ENCODE measurements at regions not wholly inside any gene's neighbourhood (a gene's known extent, or its start where the extent isn't known, plus 50 kb on each side); places are given as distances from the start of the nearest gene placed in this dataset.

GRCh38 chr5:166980666-166981065, 1310.8 kb upstream of the WWC1 start:
- DNase-seq, result no peak

GRCh38 chr5:166982226-166982625, 1309.2 kb upstream of the WWC1 start:
- DNase-seq, result no peak

DNA sequence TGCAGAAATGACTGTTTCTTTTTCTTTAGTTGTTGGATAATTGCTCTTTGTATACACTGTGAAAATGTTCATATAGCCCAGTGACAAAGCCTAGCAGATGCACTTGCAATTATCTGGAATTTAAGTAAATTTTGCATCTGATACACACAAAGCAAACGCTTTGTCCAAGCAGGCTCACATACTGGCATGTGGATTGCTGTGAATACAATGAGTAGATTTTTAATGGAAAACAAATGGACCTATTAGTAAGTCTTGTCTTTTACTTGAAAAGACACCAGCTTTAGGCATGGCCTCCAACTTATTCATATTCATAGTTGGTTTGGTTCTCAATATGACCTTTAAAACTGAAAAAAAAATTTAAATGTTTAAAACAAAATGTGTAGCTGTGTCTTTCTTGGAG, 1299.8 kb upstream of the WWC1 start:
- no peak for DNase-seq

DNA sequence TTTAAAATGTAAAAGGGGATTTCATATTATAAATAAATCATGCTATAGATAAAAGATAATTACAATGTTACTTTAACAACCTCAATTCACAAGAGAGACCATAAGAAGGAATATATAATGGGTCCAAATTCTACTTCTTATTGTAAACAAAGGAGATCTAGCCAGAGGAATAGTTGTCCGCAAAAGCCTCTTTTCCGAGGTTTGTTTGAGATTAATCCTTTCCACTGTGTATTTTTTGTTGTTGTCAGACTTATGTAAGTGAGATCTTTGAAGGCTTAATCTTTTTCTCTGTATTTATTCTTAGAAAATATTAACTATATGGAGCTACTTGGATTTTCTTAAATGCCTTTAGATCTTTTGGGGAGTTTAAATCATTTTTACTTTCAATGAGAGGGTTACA, 1299.3 kb upstream of the WWC1 start:
- no peak for DNase-seq

GRCh38 chr5:166992874-166993722, 1298.3 kb upstream of the WWC1 start:
- no peak for DNase-seq

DNA sequence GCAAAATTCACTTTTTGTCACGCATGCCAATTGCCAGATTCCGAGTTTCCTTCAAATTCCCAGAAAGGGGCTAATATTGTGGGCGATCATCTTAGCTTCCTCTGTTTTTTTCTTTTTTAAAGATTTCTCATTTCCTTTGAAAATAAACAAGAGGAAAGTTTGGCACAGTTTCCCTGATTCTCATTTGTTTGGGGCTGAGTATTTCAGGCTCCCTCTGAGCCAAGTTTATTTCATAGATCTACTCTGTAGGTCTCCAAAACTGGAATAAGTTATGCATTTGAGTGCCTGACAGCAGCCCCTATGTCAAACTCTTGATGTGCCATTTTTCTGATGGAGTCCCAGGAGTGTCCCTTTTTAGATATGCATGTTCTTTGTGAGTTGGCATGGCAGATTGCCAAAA, 1297.2 kb upstream of the WWC1 start:
- DNase-seq, result no peak

DNA sequence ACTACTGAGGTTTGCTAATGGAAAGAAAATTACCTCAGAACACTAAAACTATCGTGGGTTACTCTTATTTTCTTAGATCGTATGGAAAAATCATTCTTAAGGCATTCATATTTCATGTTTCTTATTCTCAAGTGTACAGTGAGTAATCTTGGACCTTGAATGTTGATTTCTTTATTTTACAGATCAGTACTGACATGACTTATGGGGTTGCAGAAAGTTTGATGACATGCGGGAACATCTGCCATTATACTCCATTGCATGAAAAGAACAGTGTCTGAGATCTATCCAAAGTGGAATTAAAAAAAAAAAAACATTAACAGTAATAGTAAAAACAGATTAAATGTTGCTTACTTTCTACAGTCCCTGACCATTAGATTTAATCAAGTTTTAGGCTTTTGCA, 1290.2 kb upstream of the WWC1 start:
- DNase-seq, result no peak

DNA sequence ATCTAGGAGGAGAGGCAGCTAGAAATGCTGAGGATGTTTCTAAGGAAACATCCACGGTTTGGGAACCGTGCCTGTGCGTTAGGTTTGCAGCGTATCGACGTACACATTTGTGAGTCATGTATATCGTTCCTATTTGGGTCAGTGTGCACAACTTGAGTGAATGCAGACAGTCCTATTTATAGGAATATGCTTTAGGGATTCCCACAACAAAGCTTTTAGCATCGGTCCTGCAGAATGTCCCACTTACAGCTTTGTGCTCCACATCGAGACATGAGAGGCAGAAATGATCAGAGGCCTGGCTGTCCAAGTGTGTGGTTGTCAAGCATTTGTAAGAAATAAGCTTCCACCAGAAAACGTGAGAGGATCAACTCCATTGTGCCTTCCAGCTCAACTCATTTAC, 1282.7 kb upstream of the WWC1 start:
- DNase-seq, result no peak

GRCh38 chr5:167011196-167011595, 1280.2 kb upstream of the WWC1 start:
- DNase-seq, result no peak

DNA sequence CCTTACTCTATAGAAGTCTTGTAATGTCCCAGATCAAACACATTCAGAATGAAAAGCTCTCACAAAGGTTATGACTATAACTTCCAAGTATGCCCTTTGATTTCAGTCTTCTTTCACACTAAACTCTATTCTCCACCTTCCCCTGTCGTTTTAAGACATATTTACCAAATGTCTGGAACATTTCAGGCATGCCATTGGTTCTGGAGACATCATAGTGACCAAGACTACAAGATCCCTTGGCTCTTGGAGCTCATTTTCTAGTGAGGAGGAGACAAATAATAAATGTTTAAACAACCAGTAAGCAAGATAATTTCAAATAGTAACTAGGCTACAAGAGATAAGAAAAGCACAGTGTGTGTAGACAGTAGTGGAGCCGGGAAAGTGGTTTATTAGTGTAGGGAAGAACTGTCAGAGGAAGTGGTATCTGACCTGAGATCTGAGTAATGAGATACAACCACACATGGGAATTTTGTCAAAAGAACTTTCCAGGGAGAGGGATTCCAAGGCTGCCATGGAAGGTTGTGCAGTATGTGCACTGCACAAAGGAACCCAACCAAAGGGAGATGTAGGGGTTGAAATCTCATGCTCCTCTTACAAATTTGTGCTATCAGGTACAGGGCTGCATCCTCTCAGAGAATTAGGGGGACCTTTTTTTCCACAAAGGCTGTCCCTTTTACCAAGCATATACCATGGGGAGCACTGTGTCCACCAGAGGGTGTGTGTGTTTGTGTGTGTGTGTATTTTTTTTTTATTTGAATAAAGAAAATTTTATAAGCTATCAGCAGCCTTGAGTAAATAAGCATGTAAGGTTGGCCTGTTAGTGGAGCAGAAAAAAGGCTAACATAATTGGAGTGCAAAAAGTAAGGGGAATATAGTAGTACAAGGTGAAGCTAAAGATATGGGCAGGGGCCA, 1279.1 kb upstream of the WWC1 start:
- DNase-seq, result no peak

- no peak for DNase-seq
Observed at GRCh38 chr5:167014401-167015056, 1276.9 kb upstream of the WWC1 start.

DNA sequence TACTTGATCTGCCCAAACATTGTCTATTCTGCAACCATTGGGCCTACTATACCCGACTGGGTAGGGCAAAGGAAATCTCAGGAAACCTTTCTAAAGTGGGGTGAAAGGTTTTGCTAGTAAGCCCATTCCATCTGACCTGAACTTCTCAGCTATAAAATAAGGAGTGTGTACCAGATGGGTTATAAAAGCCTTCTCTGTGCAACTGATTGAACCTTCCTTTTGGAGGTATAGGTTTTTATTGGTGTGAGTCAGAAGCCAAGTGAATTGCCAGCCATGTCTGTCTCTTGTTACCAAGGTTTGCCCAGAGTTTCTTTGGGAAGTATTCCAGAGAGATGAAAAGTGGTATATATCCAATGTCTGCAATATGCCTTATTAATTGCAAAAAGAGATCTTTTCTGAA, 1271.0 kb upstream of the WWC1 start:
- no peak for DNase-seq

DNA sequence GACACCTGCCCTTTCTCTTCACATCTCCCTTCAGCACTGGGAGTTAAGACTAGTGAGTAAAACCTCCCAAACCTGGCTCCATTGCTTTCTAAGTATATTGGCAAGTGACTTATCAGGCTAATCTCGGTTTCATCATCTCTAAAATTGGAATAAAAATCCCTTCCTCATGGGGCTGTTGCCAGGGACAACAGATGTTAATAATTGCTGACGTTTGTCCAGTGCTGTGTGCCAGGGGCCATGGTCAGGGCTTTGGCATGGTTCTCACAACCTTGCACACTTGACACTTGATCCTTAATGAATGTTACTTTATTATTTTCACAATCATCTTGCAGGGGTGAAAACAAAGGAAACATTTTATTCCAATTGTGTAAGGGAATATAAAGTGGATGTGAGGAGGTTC, 1262.0 kb upstream of the WWC1 start:
- DNase-seq, result no peak

- DNase-seq, result no peak
Observed at GRCh38 chr5:167030500-167031120, 1260.8 kb upstream of the WWC1 start.

DNA sequence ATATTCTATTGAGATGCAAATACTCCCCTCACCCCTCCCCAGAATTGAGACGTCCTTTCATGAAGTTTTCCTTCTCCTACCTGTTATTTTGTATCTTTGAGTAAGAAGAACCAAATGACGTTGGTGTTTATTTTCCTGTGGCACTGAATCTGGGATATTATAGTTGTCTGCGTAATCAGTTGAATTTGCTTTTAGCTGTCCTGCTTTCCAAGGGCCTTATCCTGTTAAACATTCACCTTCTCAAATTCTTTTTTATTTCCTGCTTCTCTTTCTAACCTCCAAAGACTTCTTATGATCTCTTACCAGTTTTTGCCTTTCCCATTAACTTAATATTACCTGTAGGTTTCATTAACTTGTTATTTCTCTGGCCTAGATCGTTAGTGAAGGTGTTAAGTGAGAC, 1254.9 kb upstream of the WWC1 start:
- no peak for DNase-seq

- no peak for DNase-seq
Observed at GRCh38 chr5:167049043-167049663, 1242.3 kb upstream of the WWC1 start.

DNA sequence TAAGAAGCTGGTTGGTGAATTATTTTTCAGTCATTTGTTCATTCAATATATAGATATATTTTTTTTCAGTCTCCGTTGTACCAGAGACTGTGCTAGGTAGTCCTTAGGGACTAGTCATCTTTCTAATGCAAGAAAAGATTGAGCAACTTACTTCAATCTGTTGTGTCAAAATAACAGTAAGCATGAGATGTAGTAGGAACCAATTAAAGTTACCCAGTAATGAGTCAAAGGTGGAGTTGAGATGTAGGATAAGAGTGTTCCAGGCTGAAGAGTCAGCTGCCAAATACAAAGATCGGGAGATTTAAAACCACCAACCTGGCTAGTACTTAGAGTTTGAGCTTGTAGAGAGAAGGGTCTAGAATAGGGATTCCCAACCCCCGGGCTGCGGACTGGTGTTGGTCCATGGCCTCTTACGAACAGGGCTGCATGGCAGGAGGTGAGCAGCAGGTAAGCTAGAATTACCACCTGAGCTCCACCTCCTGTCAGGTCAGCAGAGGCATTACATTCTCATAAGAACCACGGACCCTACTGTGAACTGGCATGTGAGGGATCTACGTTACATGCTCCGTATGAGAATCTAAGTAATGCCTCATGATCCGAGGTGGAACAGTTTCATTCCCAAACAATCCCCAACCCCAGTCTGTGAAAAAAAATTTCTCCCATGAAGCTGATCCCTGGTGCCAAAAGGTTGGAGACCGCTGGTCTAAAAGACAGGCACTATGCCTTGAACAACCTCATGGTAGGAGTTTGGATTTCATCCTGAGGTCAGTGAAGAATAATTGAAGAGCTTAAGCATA, 1241.5 kb upstream of the WWC1 start:
- no peak for DNase-seq

GRCh38 chr5:167050568-167051401, 1240.7 kb upstream of the WWC1 start:
- no peak for DNase-seq

- DNase-seq, result no peak
Observed at GRCh38 chr5:167051402-167051768, 1240.1 kb upstream of the WWC1 start.

- no peak for DNase-seq
Observed at GRCh38 chr5:167052791-167053190, 1238.7 kb upstream of the WWC1 start.

DNA sequence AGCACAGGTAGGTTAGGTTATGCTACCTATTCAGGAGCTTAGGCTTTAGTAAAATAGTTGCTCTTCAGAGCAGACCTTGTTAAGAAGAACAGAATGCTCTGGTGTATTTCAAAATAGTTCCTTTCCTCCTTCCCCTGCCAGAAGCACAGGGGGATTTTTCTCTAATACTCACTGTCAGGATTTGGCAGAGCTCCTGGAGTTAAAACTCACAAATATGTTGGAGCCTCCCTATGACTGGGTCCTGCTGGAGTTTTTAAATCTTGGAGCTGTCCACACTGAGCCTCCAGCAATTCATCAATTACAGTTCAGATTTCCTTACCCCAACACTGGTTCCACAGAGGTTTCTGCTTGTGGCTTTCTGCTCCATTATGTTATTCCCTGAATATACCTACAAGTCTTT, 1233.8 kb upstream of the WWC1 start:
- no peak for DNase-seq

Measured in NCI-H1436 (cell line).